Transverse colon (tissue), 4 donors: ENCODE measurements at regions not wholly inside any gene's neighbourhood (a gene's known extent, or its start where the extent isn't known, plus 50 kb on each side); places are given as distances from the start of the nearest gene placed in this dataset.
"Not testable (repeated sequence)": the region's sequence is repeated elsewhere in the genome, so short reads cannot be mapped to it uniquely, and the experiment has no call there.

ENCODE experiments used
- CTCF ChIP-seq, 5 experiments: fragments of 200-600 bp in 3 of 5; fragments of 450-650 bp in 2 of 5; sonication (generic) in 3 of 5; IDR thresholded peaks; 1 replicate in 2 of 5; 2 replicates in 3 of 5; pipeline ENCODE4 v1.5.1; 2016 to 2017; ENCODE audit warnings: antibody characterized with exemption in 5 of 5, inconsistent platforms in 3 of 5, mild to moderate bottlenecking in 2 of 5, moderate library complexity in 1 of 5
- EP300 ChIP-seq: sonication (generic); formaldehyde crosslinking; IDR thresholded peaks from one replicate; pipeline ENCODE4 v1.6.1; 2017; ENCODE audit warnings: antibody characterized with exemption, low read depth
- POLR2A ChIP-seq: fragments of 450-650 bp; IDR thresholded peaks from one replicate; pipeline ENCODE4 v1.6.1; 2016; ENCODE audit warnings: antibody characterized with exemption, mild to moderate bottlenecking, moderate library complexity
- POLR2AphosphoS5 ChIP-seq, 3 donors: sonication (generic); formaldehyde crosslinking; IDR thresholded peaks; one replicate each; pipeline ENCODE4 v1.6.1; 2016; ENCODE audit warnings: antibody characterized with exemption in 3 of 3

- not testable (repeated sequence) for TF ChIP-seq POLR2A; EP300; CTCF (IDR thresholded peaks at IDR 0.05); POLR2AphosphoS5 (IDR thresholded peaks at IDR 0.05)
These were observed 110.9 kb upstream of the TPTE start for GRCh38 chr21:10410354-10410929.
